HCT116 (cell line): ENCODE measurements at regions not wholly inside any gene's neighbourhood (a gene's known extent, or its start where the extent isn't known, plus 50 kb on each side); places are given as distances from the start of the nearest gene placed in this dataset.

Source experiments
- ATAC-seq: fragments of 200-7000 bp; cut with Tn5 transposase; 2 replicates; pipeline ENCODE4 v1.9.1; 2020; ENCODE audit warnings: mild to moderate bottlenecking, moderate library complexity
- BruUV-seq: library from RNA; stranded (reverse); fragments of 400-500 nt; replicated peaks from 2 replicates; lab custom pipeline; 2021; lab: Mats Ljungman, UMichigan
- CTCF ChIA-PET: fragments of 300-600 bp; sonication (Branson Sonifier 250); formaldehyde crosslinking; loops from one replicate; lab custom pipeline; 2021; ENCODE audit warnings: antibody characterized with exemption; lab: Charles Lee
- POLR2A ChIA-PET: fragments of 300-600, 350-600 bp; sonication (Branson Sonifier 250); formaldehyde crosslinking; loops from one replicate; lab custom pipeline; 2021; ENCODE audit warnings: antibody characterized with exemption; lab: Charles Lee
- RAD21 ChIA-PET, 2 experiments: fragments of 300-600 bp; sonication (Branson Sonifier 250); formaldehyde crosslinking; loops; one replicate each; lab custom pipeline; 2023; ENCODE audit warnings: low total read pairs in 2 of 2; ENCODE audit not compliant: uncharacterized antibody in 2 of 2, unreplicated experiment in 2 of 2, low non-redundant PET in 1 of 2; lab: Charles Lee
- DNase-seq: peaks from one replicate; pipeline ENCODE4 v3.0.0-alpha.2; 2010; ENCODE audit warnings: low read depth, low spot score
- H2AFZ ChIP-seq: fragments of 200-600 bp; shearing (Covaris generic), sonication (generic); 2 replicates; pipeline ENCODE4 v1.6.1; 2017; ENCODE audit warnings: low read depth, mixed run types, mixed read lengths, antibody characterized with exemption, low read length; ENCODE audit not compliant: poor library complexity, severe bottlenecking
- H3K27ac ChIP-seq: 2 replicates; pipeline ENCODE4 v1.5.1; 2012; ENCODE audit warnings: low read depth, low read length
- H3K27me3 ChIP-seq: fragments of 200-600 bp; sonication (generic); 2 replicates; pipeline ENCODE4 v1.6.1; 2016; ENCODE audit warnings: mixed run types, low read length, mixed read lengths; ENCODE audit not compliant: insufficient read depth
- H3K36me3 ChIP-seq, 2 experiments: fragments of 200-500 bp in 1 of 2; fragments of 200-600 bp in 1 of 2; sonication (Bioruptor generic) in 1 of 2; sonication (generic) in 1 of 2; 2 replicates each; pipeline versions ENCODE4 v1.5.1 to v1.6.1; 2014 to 2016; ENCODE audit warnings: low read length in 2 of 2, inconsistent platforms in 1 of 2, mixed read lengths in 1 of 2, mixed run types in 1 of 2; ENCODE audit not compliant: insufficient read depth in 2 of 2, control insufficient read depth in 1 of 2
- H3K4me1 ChIP-seq, 2 experiments: fragments of 200-600 bp in 1 of 2; sonication (generic) in 1 of 2; 2 replicates each; pipeline versions ENCODE4 v1.5.1 to v1.6.1; 2012 to 2017; ENCODE audit warnings: low read length in 2 of 2, inconsistent platforms in 1 of 2, mild to moderate bottlenecking in 1 of 2, mixed read lengths in 1 of 2, mixed run types in 1 of 2, moderate library complexity in 1 of 2; ENCODE audit not compliant: insufficient read depth in 2 of 2, control insufficient read depth in 1 of 2
- H3K4me2 ChIP-seq: fragments of 200-600 bp; sonication (generic); 2 replicates; pipeline ENCODE4 v1.6.1; 2017; ENCODE audit warnings: mixed run types, low read length, mixed read lengths
- H3K4me3 ChIP-seq, 2 experiments: fragments of 200-600 bp in 1 of 2; sonication (generic) in 1 of 2; replicated peaks in 1 of 2; 2 replicates each; pipeline ENCODE4 v1.5.1; 2011 to 2016; ENCODE audit warnings: low read length in 2 of 2, control low read depth in 1 of 2, low read depth in 1 of 2, mild to moderate bottlenecking in 1 of 2, mixed read lengths in 1 of 2, mixed run types in 1 of 2
- H3K79me2 ChIP-seq: fragments of 200-600 bp; sonication (generic); 2 replicates; pipeline ENCODE4 v1.6.1; 2017; ENCODE audit warnings: mild to moderate bottlenecking, mixed run types, low read length, moderate library complexity, mixed read lengths; ENCODE audit not compliant: insufficient read depth
- H3K9ac ChIP-seq: fragments of 200-600 bp; sonication (generic); 2 replicates; pipeline ENCODE4 v1.6.1; 2016; ENCODE audit warnings: low read length, mixed read lengths
- H3K9me2 ChIP-seq: fragments of 200-600 bp; sonication (generic), shearing (Covaris generic); 2 replicates; pipeline ENCODE4 v1.6.1; 2017; ENCODE audit warnings: mixed run types, mild to moderate bottlenecking, moderate library complexity; ENCODE audit not compliant: insufficient read depth
- H3K9me3 ChIP-seq, 2 experiments: fragments of 200-500 bp in 1 of 2; fragments of 200-600 bp in 1 of 2; sonication (Bioruptor generic) in 1 of 2; sonication (generic) in 1 of 2; 2 replicates each; pipeline ENCODE4 v1.6.1; 2014 to 2017; ENCODE audit warnings: low read length in 2 of 2, mixed read lengths in 2 of 2, inconsistent platforms in 1 of 2, low read depth in 1 of 2, mild to moderate bottlenecking in 1 of 2, mixed run types in 1 of 2, moderate library complexity in 1 of 2; ENCODE audit not compliant: control insufficient read depth in 1 of 2, insufficient read depth in 1 of 2
- H4K20me1 ChIP-seq: fragments of 200-600 bp; sonication (generic), shearing (Covaris generic); 2 replicates; pipeline ENCODE4 v1.6.1; 2017; ENCODE audit warnings: mixed run types, mild to moderate bottlenecking, moderate library complexity; ENCODE audit not compliant: insufficient read depth
- ELF1 ChIP-seq: IDR thresholded peaks from 2 replicates; pipeline ENCODE4 v1.6.1; 2012; ENCODE audit warnings: low read depth, borderline replicate concordance
- EZH2phosphoT487 ChIP-seq: fragments of 200-600 bp; IDR thresholded peaks from 2 replicates; pipeline ENCODE4 v1.6.1; 2018; ENCODE audit warnings: antibody characterized with exemption, borderline replicate concordance
- SP1 ChIP-seq: IDR thresholded peaks from 2 replicates; pipeline ENCODE4 v1.6.1; 2012; ENCODE audit warnings: low read depth
- SRF ChIP-seq: IDR thresholded peaks from 2 replicates; pipeline ENCODE4 v1.6.1; 2012; ENCODE audit warnings: low read depth
- YY1 ChIP-seq: IDR thresholded peaks from 2 replicates; pipeline ENCODE4 v1.6.1; 2011; ENCODE audit warnings: low read length, low read depth, moderate library complexity, mild to moderate bottlenecking; ENCODE audit not compliant: insufficient replicate concordance; ENCODE audit errors: extremely low read depth
- intact Hi-C: fragments of 100-400 bp; cut with micrococcal nuclease; formaldehyde crosslinking; loops from 2 replicates; pipeline ENCODE4 v1.10.0; 2022

GRCh38 chr3:189117087-189117486, 54.7 kb upstream of the TPRG1 start:
- no peak overlapping the region for H3K27ac ChIP-seq
- no peaks in the 10 kb centered on the region for H3K36me3 ChIP-seq
- ATAC-seq (no peak), DNase-seq (no peak)
- no peak overlapping the region for H2AFZ ChIP-seq
- ChIA-PET CTCF (no interaction called here), POLR2A (no interaction called here), RAD21 (no interaction called here)
- H3K9ac ChIP-seq: no peak overlapping the region
- no TSS peak for BruUV-seq
- H3K4me2 ChIP-seq: no peak overlapping the region
- intact Hi-C loops: no loop called here
- H3K9me2 ChIP-seq: no peaks in the 10 kb centered on the region
- no peaks in the 10 kb centered on the region for H3K4me1 ChIP-seq
- H3K9me3 ChIP-seq: peaks cover 0 to 11% of the 10 kb centered on the region in 2 experiments; a peak in 1 of 4 replicates
- H3K27me3 ChIP-seq: no peaks in the 10 kb centered on the region
- TF ChIP-seq SP1: no peak
- no peaks in the 10 kb centered on the region for H4K20me1 ChIP-seq
- H3K79me2 ChIP-seq: no peaks in the 10 kb centered on the region
- H3K4me3 ChIP-seq: no peak overlapping the region

GRCh38 chr3:189118896-189119295, 52.9 kb upstream of the TPRG1 start:
- BruUV-seq: no TSS peak
- no peaks in the 10 kb centered on the region for H3K36me3 ChIP-seq
- no peak for ATAC-seq
- no peaks in the 10 kb centered on the region for H3K27me3 ChIP-seq
- CTCF ChIA-PET: no interaction called here
- no peak overlapping the region for H2AFZ ChIP-seq
- no peak for DNase-seq
- H3K79me2 ChIP-seq: no peaks in the 10 kb centered on the region
- RAD21 ChIA-PET: no interaction called here
- POLR2A ChIA-PET: no interaction called here
- peaks cover 0 to 11% of the 10 kb centered on the region in 2 experiments; a peak in 1 of 4 replicates for H3K9me3 ChIP-seq
- TF ChIP-seq ELF1 (no peak), EZH2phosphoT487 (no peak), YY1 (no peak), SRF (no peak)
- no peak overlapping the region for H3K9ac ChIP-seq
- no peak overlapping the region for H3K4me3 ChIP-seq
- H3K9me2 ChIP-seq: no peaks in the 10 kb centered on the region
- intact Hi-C loops: no loop called here
- H3K27ac ChIP-seq: no peak overlapping the region
- no peaks in the 10 kb centered on the region for H4K20me1 ChIP-seq
- H3K4me2 ChIP-seq: no peak overlapping the region
- no peaks in the 10 kb centered on the region for H3K4me1 ChIP-seq
